Left lung (tissue), 4 donors: ENCODE measurements at regions not wholly inside any gene's neighbourhood (a gene's known extent, or its start where the extent isn't known, plus 50 kb on each side); places are given as distances from the start of the nearest gene placed in this dataset.

Experiments used
- ATAC-seq: fragments of 200-7000 bp; cut with Tn5 transposase; one replicate; pipeline ENCODE4 v1.9.1; 2020; ENCODE audit warnings: moderate library complexity
- DNase-seq, 4 donors: peaks; one replicate each; pipeline ENCODE4 v3.0.0-alpha.2; 2013 to 2020
- H3K27ac ChIP-seq, 2 donors: fragments of 200-600 bp; sonication (generic) in 1 of 2; one replicate each; pipeline versions ENCODE4 v1.5.0 to v1.8.0; 2020 to 2021
- H3K27me3 ChIP-seq, 2 donors: fragments of 200-600 bp; sonication (generic) in 1 of 2; one replicate each; pipeline versions ENCODE4 v1.5.0 to v1.8.0; 2020 to 2021
- H3K36me3 ChIP-seq, 2 donors: fragments of 200-600 bp; sonication (generic) in 1 of 2; one replicate each; pipeline versions ENCODE4 v1.5.0 to v1.8.0; 2020 to 2021
- H3K4me1 ChIP-seq, 2 donors: fragments of 200-600 bp; one replicate each; pipeline ENCODE4 v1.8.0; 2021
- H3K4me3 ChIP-seq, 2 donors: fragments of 200-600 bp; sonication (generic) in 1 of 2; one replicate each; pipeline versions ENCODE4 v1.5.0 to v1.8.0; 2020 to 2021; ENCODE audit warnings: mild to moderate bottlenecking in 1 of 2
- H3K9me3 ChIP-seq, 2 donors: fragments of 200-600 bp; sonication (generic) in 1 of 2; one replicate each; pipeline versions ENCODE4 v1.5.0 to v1.8.0; 2020 to 2021
- CTCF ChIP-seq, 2 donors: fragments of 200-600 bp; sonication (generic) in 1 of 2; IDR thresholded peaks; one replicate each; pipeline versions ENCODE4 v1.5.0 to v1.8.0; 2021; ENCODE audit warnings: antibody characterized with exemption in 2 of 2
- intact Hi-C, 2 donors: fragments of 100-400 bp; cut with DNase I; formaldehyde crosslinking; loops; one replicate each; pipeline versions ENCODE4 v1.11.2 to v1.14.2; 2022
- donor health status: DM: no; HTN: yes; CAD: no.
- donor health status: DM: no; HTN: no; CAD: no.

GRCh38 chr3:182410051-182410450 is 383.3 kb upstream of the ATP11B start:
- intact Hi-C loops: no loop called here
- Histone ChIP-seq H3K9me3 (no peaks in the 10 kb centered on the region), H3K4me3 (no peak overlapping the region), H3K36me3 (no peaks in the 10 kb centered on the region), H3K4me1 (no peaks in the 10 kb centered on the region), H3K27ac (no peak overlapping the region), H3K27me3 (no peaks in the 10 kb centered on the region)
- ATAC-seq: no peak
- DNase-seq: no peak
- no peak for TF ChIP-seq CTCF (IDR thresholded peaks at IDR 0.05)

- ATAC-seq: no peak
- Histone ChIP-seq H3K9me3 (no peaks in the 10 kb centered on the region), H3K4me1 (no peaks in the 10 kb centered on the region), H3K27ac (no peak overlapping the region), H3K4me3 (no peak overlapping the region), H3K36me3 (no peaks in the 10 kb centered on the region), H3K27me3 (no peaks in the 10 kb centered on the region)
- intact Hi-C loops: no loop called here
- no peak for TF ChIP-seq CTCF (IDR thresholded peaks at IDR 0.05)
- DNase-seq: no peak
These were observed 381.2 kb upstream of the ATP11B start for GRCh38 chr3:182412066-182412465.

- no peaks in the 10 kb centered on the region for H3K9me3 ChIP-seq
- ATAC-seq: no peak
- TF ChIP-seq CTCF (IDR thresholded peaks at IDR 0.05): no peak
- intact Hi-C loops: no loop called here
- H3K27me3 ChIP-seq: no peaks in the 10 kb centered on the region
- DNase-seq: no peak
- H3K4me3 ChIP-seq: no peak overlapping the region
- H3K27ac ChIP-seq: no peak overlapping the region
- no peaks in the 10 kb centered on the region for H3K36me3 ChIP-seq
- H3K4me1 ChIP-seq: no peaks in the 10 kb centered on the region
These were observed 380.2 kb upstream of the ATP11B start for GRCh38 chr3:182413061-182413460.

- no peak for TF ChIP-seq CTCF (IDR thresholded peaks at IDR 0.05)
- Histone ChIP-seq H3K27ac (no peak overlapping the region), H3K4me1 (no peaks in the 10 kb centered on the region), H3K9me3 (no peaks in the 10 kb centered on the region), H3K36me3 (no peaks in the 10 kb centered on the region), H3K27me3 (no peaks in the 10 kb centered on the region), H3K4me3 (no peak overlapping the region)
- ATAC-seq: no peak
- intact Hi-C loops: no loop called here
- no peak for DNase-seq
These were observed 379.6 kb upstream of the ATP11B start for GRCh38 chr3:182413682-182414081.

- DNase-seq (no peak), ATAC-seq (no peak)
- Histone ChIP-seq H3K27ac (no peak overlapping the region), H3K9me3 (no peaks in the 10 kb centered on the region), H3K4me1 (no peaks in the 10 kb centered on the region), H3K4me3 (no peak overlapping the region), H3K27me3 (no peaks in the 10 kb centered on the region), H3K36me3 (no peaks in the 10 kb centered on the region)
- intact Hi-C loops: no loop called here
- no peak for TF ChIP-seq CTCF (IDR thresholded peaks at IDR 0.05)
These were observed 378.7 kb upstream of the ATP11B start for GRCh38 chr3:182414586-182414985.
